ENCODE measurements at regions not wholly inside any gene's neighbourhood (a gene's known extent, or its start where the extent isn't known, plus 50 kb on each side); places are given as distances from the start of the nearest gene placed in this dataset.

DNA sequence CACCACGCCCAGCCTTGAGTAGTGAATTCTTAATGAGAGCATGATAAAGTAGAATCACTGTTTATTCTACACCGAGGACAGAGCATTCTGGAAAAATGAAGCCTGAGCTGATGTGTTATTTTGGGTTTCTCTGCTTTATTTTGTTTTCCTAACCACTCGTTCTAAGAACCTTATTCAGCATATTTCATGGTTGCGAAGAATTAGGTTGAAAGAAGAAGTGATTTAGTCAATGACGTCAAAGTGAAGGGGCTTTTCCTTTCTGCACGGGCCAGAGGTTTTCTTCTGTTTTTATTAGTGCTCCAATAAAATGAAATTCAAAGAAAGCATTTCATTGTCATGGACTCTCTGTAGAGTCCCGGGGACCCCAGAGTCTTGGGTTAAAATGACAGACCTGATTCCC lies 178.5 kb downstream of the MAF start:
- no peak for TF ChIP-seq CTCF (IDR thresholded peaks at IDR 0.05)
- no peak for TF ChIP-seq POLR2A (IDR thresholded peaks at IDR 0.05)

Measured in adrenal gland (tissue), 5 donors.